HL-60 (cell line): ENCODE measurements at regions not wholly inside any gene's neighbourhood (a gene's known extent, or its start where the extent isn't known, plus 50 kb on each side); places are given as distances from the start of the nearest gene placed in this dataset.

ENCODE experiments used
- DNase-seq, 2 experiments: peaks; one replicate each; pipeline ENCODE4 v3.0.0-alpha.2; 2010 to 2020; ENCODE audit warnings: low read depth in 1 of 2, low spot score in 1 of 2
- H3K27ac ChIP-seq: fragments of 250-450 bp; sonication (Bioruptor Pico); replicated peaks from 2 replicates; pipeline ENCODE4 v1.5.1; 2020; ENCODE audit warnings: mild to moderate bottlenecking, moderate library complexity
- H3K27me3 ChIP-seq: fragments of 250-450 bp; sonication (Bioruptor Pico); 2 replicates; pipeline ENCODE4 v1.5.1; 2021; ENCODE audit warnings: mild to moderate bottlenecking, moderate library complexity; ENCODE audit not compliant: insufficient read depth, poor library complexity, severe bottlenecking
- H3K4me3 ChIP-seq: replicated peaks from 2 replicates; pipeline ENCODE4 v1.5.1; 2011; ENCODE audit warnings: mild to moderate bottlenecking, control low read depth, low read length; ENCODE audit not compliant: insufficient read depth
- GABPA ChIP-seq: IDR thresholded peaks from 2 replicates; pipeline ENCODE4 v1.6.1; 2012; ENCODE audit warnings: low read depth
- POLR2AphosphoS5 ChIP-seq: IDR thresholded peaks from 2 replicates; pipeline ENCODE4 v1.6.1; 2012; ENCODE audit warnings: low read depth
- REST ChIP-seq: IDR thresholded peaks from 2 replicates; pipeline ENCODE4 v1.6.1; 2012; ENCODE audit warnings: low read depth; ENCODE audit not compliant: insufficient replicate concordance
- SPI1 ChIP-seq: IDR thresholded peaks from 2 replicates; pipeline ENCODE4 v1.6.1; 2012; ENCODE audit warnings: low read depth, mild to moderate bottlenecking, borderline replicate concordance
- TF ChIP-seq, protein P1 (sequence below): IDR thresholded peaks from one replicate; pipeline ENCODE4 v1.5.1; 2011; ENCODE audit warnings: low read length, control low read depth, inconsistent platforms; ENCODE audit not compliant: insufficient read depth

- Histone ChIP-seq H3K27me3 (no peaks in the 10 kb centered on the region), H3K4me3 (no peak overlapping the region), H3K27ac (no peak overlapping the region)
- DNase-seq, result no peak
- TF ChIP-seq REST (no peak), SPI1 (no peak), POLR2AphosphoS5 (no peak), GABPA (no peak)
- TF ChIP-seq, protein P1, sequence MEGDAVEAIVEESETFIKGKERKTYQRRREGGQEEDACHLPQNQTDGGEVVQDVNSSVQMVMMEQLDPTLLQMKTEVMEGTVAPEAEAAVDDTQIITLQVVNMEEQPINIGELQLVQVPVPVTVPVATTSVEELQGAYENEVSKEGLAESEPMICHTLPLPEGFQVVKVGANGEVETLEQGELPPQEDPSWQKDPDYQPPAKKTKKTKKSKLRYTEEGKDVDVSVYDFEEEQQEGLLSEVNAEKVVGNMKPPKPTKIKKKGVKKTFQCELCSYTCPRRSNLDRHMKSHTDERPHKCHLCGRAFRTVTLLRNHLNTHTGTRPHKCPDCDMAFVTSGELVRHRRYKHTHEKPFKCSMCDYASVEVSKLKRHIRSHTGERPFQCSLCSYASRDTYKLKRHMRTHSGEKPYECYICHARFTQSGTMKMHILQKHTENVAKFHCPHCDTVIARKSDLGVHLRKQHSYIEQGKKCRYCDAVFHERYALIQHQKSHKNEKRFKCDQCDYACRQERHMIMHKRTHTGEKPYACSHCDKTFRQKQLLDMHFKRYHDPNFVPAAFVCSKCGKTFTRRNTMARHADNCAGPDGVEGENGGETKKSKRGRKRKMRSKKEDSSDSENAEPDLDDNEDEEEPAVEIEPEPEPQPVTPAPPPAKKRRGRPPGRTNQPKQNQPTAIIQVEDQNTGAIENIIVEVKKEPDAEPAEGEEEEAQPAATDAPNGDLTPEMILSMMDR, result no peak
These were observed 199.6 kb downstream of the CXCL12 start for GRCh38 chr10:44185315-44185666.

DNA sequence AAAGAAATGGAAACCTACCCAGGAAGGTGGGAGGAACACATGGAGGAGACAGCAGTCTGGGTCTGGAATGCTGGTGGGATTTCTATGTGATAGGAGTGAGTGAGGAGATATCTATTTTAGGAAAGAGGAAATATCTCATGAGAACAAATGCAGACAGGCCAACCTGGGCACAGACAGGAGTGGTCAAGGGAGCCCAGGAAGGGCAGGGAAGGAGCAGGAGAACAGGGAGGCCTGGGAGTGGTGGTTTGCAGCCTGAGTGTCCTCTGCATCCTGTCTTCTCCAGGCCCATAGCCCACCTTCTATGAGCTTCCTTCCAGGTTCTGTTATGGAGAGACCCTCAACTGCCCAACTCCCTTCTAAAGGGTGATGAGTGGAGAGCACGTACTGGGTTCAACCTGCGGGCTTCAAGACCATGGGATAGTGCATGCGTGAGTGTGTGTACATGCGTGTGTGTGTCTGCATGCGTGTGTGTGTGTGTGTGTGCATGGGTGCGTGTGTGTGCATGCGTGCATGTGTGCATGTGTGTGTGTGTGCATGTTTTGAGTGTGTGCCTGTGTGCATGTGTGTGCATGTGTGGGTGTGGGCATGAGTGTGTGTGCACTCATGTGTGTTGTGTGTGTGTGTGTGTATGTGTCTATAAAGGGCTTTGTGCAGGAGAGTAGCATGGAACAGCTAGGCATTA lies 200.1 kb downstream of the CXCL12 start:
- Histone ChIP-seq H3K4me3 (no peak overlapping the region), H3K27me3 (no peaks in the 10 kb centered on the region), H3K27ac (no peak overlapping the region)
- DNase-seq, result no peak
- TF ChIP-seq POLR2AphosphoS5, result no peak
- TF ChIP-seq SPI1, result no peak
- no peak for TF ChIP-seq GABPA
- TF ChIP-seq, protein P1, result no peak
- no peak for TF ChIP-seq REST

DNA sequence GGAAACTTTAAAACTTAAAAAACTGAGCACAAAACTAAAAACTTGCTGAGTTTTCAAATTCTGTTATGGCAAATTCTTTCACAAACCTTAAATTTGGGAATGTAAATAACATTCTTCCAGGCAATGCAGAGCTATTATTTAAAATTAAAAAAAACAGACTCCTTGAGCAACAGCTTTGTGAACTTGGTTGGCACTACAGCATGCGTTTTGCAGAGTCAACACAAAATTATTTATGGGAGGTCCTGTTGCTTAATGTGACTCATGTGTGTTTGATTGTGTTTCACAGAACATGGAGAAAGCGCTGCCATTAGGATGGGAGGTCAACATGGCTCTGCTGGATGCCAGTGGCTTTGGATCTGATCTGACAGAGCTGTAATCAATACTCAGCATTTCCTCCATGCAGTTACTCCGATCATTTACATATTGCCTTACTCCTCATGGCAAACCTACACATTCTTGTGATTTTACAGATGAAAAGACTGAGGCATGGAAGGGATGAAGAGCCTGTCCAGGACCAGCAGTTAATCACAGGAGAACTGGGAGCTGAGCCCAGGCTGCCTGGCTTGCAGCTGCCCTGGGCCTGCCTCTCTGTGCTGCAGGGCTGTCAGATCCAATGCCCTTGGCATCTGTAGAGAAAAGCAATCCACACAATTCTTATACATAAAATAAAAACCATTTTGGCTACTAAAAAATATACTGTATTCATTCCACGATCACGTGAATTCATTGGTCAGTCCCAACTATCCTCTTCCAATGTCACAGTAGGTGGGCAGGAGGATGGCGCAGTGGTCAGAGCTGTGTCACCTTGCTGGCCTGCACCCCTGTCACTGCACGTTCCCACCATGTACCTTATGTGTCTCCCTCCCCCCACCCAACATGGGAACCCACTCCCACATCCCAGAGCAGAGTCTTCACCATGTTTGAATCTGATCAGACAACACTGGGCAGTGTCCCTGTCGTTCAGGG lies 200.9 kb downstream of the CXCL12 start:
- DNase-seq, result no peak
- TF ChIP-seq, protein P1, result no peak
- no peak for TF ChIP-seq SPI1
- no peak for TF ChIP-seq POLR2AphosphoS5
- no peak for TF ChIP-seq REST
- no peak for TF ChIP-seq GABPA
- H3K27me3 ChIP-seq, result no peaks in the 10 kb centered on the region
- H3K27ac ChIP-seq, result no peak overlapping the region
- H3K4me3 ChIP-seq, result no peak overlapping the region
